Fibroblast of skin of back (primary cell): ENCODE measurements at regions not wholly inside any gene's neighbourhood (a gene's known extent, or its start where the extent isn't known, plus 50 kb on each side); places are given as distances from the start of the nearest gene placed in this dataset.

Experiments used
- DNase-seq: peaks from one replicate; pipeline ENCODE4 v3.0.0-alpha.2; 2013

GRCh38 chr13:47111499-47111898 lies 214.6 kb upstream of the HTR2A start:
- no peak for DNase-seq

- DNase-seq = no peak
Observed at GRCh38 chr13:47110833-47111240, 214.0 kb upstream of the HTR2A start.

- no peak for DNase-seq
Observed at GRCh38 chr13:47110141-47110540, 213.3 kb upstream of the HTR2A start.

GRCh38 chr13:47109028-47109427 lies 212.2 kb upstream of the HTR2A start:
- DNase-seq = no peak

- DNase-seq = no peak
Observed at GRCh38 chr13:47100214-47100853, 203.5 kb upstream of the HTR2A start.

- no peak for DNase-seq
Observed at GRCh38 chr13:47094734-47095434, 198.0 kb upstream of the HTR2A start.

GRCh38 chr13:47092202-47092601 lies 195.3 kb upstream of the HTR2A start:
- no peak for DNase-seq

- DNase-seq = peak; percentile 96
Observed at GRCh38 chr13:47087841-47088240, 191.0 kb upstream of the HTR2A start.

GRCh38 chr13:47087241-47087640 lies 190.4 kb upstream of the HTR2A start:
- no peak for DNase-seq

- peak; percentile 74 for DNase-seq
Observed at GRCh38 chr13:47085346-47085745, 188.5 kb upstream of the HTR2A start.

- DNase-seq = no peak
Observed at GRCh38 chr13:47081850-47082249, 185.0 kb upstream of the HTR2A start.

GRCh38 chr13:47081246-47081645 lies 184.4 kb upstream of the HTR2A start:
- DNase-seq = no peak

GRCh38 chr13:47080621-47081020 lies 183.8 kb upstream of the HTR2A start:
- no peak for DNase-seq

GRCh38 chr13:47076500-47076899 lies 179.6 kb upstream of the HTR2A start:
- peak; percentile 71 for DNase-seq

GRCh38 chr13:47069133-47069532 lies 172.3 kb upstream of the HTR2A start:
- DNase-seq = no peak

GRCh38 chr13:47067306-47067705 lies 170.5 kb upstream of the HTR2A start:
- DNase-seq = no peak

- peak; percentile 24 for DNase-seq
Observed at GRCh38 chr13:47066226-47066625, 169.4 kb upstream of the HTR2A start.

GRCh38 chr13:47064381-47064780 lies 167.5 kb upstream of the HTR2A start:
- DNase-seq = no peak

GRCh38 chr13:47049276-47049989 lies 152.6 kb upstream of the HTR2A start:
- no peak for DNase-seq

GRCh38 chr13:47046706-47047105 lies 149.9 kb upstream of the HTR2A start:
- DNase-seq = no peak

- no peak for DNase-seq
Observed at GRCh38 chr13:47044842-47045241, 148.0 kb upstream of the HTR2A start.

- peak; percentile 77 for DNase-seq
Observed at GRCh38 chr13:47039106-47039505, 142.3 kb upstream of the HTR2A start.

- DNase-seq = no peak
Observed at GRCh38 chr13:47038188-47038587, 141.3 kb upstream of the HTR2A start.
